ENCODE measurements at regions not wholly inside any gene's neighbourhood (a gene's known extent, or its start where the extent isn't known, plus 50 kb on each side); places are given as distances from the start of the nearest gene placed in this dataset.

DNA sequence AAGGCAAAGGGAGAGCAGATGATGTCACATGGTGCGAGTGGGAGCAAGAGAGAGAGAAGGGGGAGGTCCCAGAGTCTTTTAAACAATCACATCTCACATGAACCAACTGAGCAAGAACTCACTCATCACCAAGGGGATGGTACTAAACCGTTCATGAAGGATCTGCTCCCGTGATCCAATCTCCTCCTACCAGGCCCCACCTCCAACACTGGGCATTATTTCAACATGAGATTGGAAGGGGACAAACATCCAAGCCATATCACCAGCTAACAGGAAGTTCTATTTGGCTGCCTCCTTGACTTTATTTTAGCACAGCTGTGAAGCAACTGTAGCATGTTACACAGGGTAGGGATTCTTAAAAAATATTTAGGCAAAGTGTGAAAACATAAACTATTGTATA, 102.5 kb downstream of the DDIT4L start:
- intact Hi-C loops (cut with DNase I), result no loop called here
- ATAC-seq (peak; percentile 44), DNase-seq (ENCODE audit: low spot score) (no peak)

DNA sequence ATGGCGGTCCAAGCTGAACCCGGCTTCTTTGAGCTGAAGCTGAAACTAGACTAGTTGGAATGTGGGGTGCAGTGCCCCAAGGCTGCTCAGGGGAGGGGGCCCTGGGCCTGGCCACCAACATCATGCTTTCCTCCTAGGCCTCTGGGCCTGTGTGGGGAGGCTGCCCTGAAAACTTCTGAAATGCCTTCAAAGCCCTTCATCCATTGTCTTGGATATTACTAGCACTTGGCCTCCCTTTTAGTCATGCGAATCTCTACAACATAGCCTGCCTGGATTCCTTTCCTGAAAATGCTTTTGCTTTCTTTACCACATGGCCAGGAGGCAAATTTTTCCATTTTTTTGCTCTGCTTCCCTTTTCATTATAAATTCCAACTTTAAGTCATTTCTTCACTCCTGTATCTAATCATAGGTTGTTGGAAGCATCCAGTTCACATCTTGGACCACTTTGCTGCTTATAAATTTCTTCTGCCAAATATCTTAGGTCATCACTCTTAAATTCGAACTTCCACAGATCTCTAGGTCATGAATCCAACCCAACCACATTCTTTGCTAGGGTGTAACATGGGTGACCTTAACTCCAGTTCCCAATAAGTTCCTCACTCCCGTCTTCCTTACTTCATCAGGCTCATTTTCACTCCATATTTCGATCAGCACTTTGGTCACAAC, 103.4 kb downstream of the DDIT4L start:
- DNase-seq (ENCODE audit: low spot score), result no peak
- intact Hi-C loops (cut with DNase I), result no loop called here
- ATAC-seq, result peak; percentile 32

DNA sequence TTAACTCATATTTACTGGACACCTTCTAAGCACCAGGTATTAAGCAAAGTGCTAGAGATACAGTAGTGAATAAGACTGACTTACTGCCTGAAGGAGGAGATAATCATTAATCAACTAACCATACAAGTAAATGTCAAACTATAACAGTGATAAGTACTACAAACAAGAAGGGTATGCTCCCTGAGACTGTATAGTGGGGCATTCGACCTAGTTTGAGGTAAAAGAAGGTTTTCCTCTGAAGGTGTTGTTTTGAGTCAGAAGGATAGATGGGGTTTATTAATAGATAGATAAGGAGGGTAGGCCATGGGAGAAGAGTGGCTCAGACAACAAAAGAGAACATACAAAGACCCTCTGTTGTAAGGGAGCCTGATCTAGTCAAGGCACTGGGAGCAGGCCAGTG, 105.4 kb downstream of the DDIT4L start:
- ATAC-seq, result no peak
- intact Hi-C loops (cut with DNase I), result no loop called here

DNA sequence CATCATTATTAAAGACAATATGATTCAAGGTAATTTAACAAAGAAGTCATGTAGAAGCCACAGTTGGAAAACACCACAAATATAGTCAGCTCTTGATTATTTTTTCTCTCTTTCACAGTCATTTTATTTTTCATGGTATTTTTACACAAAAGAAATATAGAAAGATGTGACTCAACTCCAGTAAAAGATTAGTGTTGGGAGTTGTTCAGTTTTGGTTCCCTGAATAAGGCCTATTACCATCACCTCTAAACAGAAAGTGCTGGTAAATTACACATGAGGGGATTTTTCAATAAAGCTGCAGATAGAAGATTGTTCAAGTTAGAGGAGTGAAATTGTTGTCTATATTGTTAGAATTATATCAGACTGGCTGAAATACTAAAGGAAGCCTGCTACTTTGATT, 107.0 kb downstream of the DDIT4L start:
- ATAC-seq, result no peak
- no peak for DNase-seq (ENCODE audit: low spot score)
- intact Hi-C loops (cut with DNase I), result no loop called here

More for the DNA sequence above, 105.4 kb downstream of the DDIT4L start:
- DNase-seq (ENCODE audit: low spot score), result no peak

DNA sequence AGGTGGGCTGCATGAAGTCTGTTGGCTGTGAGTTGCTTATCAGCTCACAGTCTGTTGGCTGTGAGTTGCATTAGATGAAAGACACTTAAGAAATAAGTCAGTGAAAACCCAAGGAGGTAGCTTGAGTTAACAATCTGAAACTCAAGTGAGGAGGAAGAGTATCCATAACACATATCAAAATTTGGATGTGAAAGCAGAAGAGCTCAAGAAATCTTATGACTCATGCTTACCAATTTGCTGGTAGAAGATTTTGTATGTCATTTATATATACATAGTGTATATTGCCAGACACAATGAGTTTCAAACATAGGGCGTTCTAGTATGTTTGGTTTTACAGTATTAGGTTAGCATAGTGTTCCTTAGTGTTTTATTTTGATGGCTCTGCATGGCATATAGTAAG, 107.4 kb downstream of the DDIT4L start:
- no peak for ATAC-seq
- DNase-seq (ENCODE audit: low spot score), result no peak
- intact Hi-C loops (cut with DNase I), result no loop called here

DNA sequence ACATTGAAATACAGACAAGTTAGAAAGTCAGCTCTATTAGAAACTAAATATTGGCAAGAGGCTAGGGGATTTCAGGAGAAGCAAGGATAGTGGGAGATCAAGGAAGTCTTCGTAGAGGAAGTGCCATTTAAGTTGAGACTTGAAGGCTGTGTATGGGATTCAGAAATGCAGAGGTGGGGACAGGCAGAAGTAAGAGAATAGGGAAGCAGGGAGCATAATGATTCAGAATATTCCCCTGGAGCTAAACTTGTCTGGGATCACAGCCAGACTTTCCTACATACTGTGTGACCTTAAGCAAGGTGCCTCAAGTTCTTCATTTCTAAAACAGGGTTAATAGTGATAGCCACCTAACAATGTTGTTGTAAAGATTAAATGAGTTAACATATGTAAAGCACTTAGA, 108.8 kb downstream of the DDIT4L start:
- ATAC-seq, result no peak
- intact Hi-C loops (cut with DNase I), result no loop called here
- no peak for DNase-seq (ENCODE audit: low spot score)

DNA sequence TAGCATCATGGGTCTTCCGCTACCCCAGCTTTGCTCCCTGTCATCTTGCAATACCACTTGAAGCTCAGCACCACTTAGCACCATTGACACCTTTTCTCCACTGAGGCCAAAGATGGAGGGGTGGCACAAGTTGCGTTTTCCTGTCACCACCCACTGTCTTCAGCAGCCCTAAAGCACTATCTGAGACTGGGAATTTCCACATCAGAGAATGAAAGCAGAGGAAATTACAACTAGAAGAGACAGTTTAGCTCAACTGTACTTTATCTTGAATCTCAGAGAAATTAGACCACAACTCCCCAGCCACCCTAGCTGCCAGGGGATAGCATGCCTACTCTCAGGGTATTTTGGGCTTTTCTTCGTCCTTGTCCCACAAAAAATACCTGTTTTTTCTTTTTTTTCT, 111.0 kb downstream of the DDIT4L start:
- DNase-seq (ENCODE audit: low spot score) (no peak), ATAC-seq (no peak)
- intact Hi-C loops (cut with DNase I), result no loop called here

DNA sequence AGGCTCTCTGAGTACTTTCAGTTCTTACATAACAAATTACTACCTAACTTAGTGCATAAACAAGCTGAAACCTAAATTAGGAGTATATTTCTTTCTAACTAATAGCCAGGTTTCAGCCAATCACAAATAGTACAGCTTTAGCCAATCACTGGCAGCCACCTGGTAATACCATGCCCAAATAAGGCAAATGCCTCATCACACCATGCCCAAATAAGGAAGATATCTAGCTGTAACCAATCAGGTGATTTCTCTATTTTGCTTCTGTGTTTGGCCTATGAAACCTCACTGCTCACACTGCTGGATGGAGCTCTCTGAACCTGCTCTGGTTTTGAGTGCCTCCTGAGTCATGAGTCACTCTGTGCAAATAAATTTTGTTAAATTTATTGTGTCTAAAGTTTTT, 113.5 kb downstream of the DDIT4L start:
- ATAC-seq, result no peak

DNA sequence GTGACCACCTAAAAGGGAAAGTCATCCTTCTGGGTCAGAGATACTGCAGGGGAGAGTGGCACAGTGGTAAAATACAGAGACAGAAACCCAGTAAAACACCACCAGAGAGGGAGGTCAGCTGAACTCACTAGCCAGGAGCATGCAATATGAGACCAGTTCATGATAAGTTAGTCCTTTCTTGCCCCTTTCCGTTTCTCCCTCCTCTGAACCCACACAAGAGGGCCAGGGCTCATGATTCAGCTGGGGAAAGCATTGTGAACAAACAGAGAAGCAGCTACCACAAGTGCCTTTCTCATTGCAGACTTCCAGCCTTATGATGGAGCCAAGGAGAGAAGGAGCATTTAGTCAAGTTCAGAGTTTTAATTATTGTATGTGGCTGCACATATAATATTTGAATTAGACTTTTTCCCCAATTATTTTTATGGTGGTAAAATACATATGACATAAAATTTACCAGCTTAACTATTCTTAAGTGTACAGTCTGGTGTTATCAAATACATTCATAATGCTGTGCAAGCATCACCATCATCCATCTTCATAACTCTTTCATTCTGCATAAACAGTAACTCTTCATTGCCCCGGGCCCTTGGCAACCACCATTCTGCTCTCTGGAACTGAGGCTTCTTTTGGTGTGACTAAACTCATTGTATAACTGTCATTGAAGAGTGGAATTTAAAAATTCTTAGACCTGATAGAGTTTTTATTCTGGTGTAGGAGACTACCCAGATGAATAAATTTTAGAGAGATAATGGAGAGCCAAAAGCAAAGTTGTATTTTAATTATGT, 114.6 kb downstream of the DDIT4L start:
- intact Hi-C loops (cut with DNase I), result no loop called here
- DNase-seq (ENCODE audit: low spot score) (no peak), ATAC-seq (no peak)

More for the DNA sequence above, 113.5 kb downstream of the DDIT4L start:
- no peak for DNase-seq (ENCODE audit: low spot score)
- intact Hi-C loops (cut with DNase I), result no loop called here

DNA sequence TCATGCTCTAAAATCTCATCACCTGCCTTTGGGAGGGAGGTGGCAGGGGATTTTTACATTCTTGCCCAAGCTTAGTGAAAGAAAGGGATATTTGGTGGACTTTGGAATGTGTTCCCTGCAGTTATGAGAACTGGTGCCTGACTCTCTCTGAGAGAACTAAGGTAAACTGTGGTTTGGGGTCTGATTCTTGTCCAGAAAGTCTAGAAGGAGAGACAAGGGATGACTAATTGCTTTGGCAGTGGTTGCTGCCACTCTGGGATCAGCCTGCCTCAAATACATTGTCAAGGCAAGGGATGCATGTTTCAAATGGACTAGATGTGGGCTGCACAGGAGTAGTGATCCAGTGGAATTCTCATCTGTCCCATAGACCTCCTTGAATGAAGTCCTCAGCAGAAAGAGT, 115.2 kb downstream of the DDIT4L start:
- intact Hi-C loops (cut with DNase I), result no loop called here
- no peak for ATAC-seq
- DNase-seq (ENCODE audit: low spot score), result no peak

DNA sequence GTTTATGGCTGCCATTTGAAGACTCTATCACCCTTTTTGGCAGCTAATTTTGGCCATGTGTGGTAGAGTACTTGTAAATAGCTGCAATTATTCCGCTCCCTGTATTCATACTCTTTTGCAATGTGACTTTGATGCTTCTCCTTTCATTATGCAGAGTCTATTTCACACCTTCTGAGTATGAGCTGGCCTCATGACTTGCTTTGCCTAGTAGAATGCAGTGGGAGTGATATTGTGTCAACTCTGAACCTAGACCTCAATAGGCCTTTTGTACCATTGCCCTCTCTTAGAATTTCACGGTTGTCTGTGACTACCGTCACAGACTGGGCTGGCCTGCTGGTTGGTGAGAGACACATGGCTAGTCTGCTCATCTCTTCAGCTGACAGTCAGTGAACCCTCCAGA, 118.8 kb downstream of the DDIT4L start:
- intact Hi-C loops (cut with DNase I), result no loop called here
- ATAC-seq (no peak), DNase-seq (ENCODE audit: low spot score) (no peak)

DNA sequence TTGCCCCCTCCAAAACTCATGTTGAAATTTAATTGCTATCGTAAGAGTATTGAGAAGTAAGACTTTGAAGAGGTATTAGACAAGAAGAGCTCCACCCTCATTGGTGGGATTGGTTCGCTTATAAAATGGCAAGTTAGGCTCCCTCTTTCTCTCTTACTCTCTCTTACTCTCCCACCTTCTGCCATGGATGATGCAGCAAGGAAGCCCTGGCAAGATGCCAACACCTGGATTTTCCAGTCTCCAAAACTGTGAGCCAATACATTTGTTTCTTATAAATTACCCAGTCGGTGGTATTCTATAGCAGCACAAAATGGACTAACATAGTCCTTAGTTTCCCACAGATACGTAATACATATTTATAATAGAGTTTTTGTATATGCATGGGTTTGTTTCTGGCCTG, 119.4 kb downstream of the DDIT4L start:
- ATAC-seq, result no peak
- no peak for DNase-seq (ENCODE audit: low spot score)
- intact Hi-C loops (cut with DNase I), result no loop called here

DNA sequence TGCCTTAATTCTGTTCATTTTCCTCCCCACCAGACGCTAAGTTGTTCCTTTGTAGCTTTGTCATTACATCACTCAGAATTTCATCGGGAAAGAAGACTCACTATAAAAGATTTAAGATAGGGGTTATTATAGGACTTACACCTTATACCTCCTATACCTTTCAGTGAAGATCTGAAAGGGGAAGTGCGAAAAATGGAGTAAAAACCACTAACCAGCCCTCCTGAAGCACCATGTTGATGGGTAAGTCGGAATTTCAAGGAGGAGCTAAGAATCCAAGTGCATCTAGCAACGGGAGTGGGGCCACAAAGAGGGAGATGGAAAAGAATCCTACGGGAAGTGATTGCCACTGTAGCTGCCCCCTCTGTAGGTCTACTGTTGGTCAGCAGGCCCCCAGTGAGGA, 119.1 kb upstream of the H2AZ1 start:
- no peak for ATAC-seq
- DNase-seq (ENCODE audit: low spot score), result no peak
- intact Hi-C loops (cut with DNase I), result no loop called here

DNA sequence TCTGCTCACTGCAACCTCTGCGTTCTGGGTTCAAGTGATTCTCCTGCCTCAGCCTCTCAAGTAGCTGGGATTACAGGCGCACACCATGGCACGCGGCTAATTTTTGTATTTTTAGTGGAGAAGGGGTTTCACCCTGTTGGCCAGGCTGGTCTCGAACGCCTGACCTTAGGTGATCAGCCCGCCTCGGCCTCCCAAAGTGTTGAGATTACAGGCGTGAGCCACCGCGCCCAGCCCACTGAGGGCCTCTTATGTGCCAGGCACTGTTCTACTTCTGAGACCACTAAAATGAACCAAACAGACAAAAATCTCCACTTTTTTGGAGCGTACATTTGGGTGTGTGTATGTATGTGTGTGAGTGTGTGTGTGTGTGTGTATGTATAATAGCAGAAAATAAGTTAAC, 117.2 kb upstream of the H2AZ1 start:
- DNase-seq (ENCODE audit: low spot score), result no peak
- no peak for ATAC-seq
- intact Hi-C loops (cut with DNase I), result no loop called here

DNA sequence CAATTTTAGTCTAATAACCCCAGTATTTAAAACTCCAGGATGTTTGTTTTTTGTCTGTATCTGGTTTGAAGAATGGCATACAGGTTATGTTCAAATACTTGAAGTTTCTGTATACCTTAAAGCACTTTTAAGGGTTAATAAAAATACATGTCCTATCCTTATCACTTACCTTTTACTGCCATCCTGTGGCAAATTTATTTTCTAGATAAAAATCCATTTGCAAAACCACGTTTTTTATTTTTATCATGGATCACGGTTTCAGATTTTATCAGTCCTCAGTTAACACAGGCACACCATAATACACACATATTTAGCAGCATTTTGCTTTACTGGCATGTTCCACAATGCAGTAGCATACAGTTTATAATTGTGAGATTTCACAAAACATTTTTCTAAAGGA, 113.3 kb upstream of the H2AZ1 start:
- intact Hi-C loops (cut with DNase I), result no loop called here

DNA sequence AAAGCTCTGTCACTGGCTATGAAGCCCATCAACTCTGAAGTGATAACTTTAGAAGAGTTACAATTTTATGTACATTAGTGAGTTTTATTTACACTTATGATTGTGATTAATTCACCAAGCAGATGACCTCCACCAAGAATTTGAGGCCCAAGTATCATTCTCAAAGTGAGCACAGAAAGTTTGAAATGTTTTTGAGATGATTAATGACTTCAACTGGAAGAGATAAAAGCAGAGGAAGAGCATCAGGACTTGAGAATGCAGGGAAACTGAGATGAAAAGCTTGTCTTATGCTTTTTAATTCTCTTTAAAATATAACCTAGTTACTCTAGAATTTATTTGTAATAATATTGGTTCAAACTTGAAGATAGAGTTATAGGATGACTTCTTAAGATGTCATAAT, 112.8 kb upstream of the H2AZ1 start:
- intact Hi-C loops (cut with DNase I), result no loop called here
- no peak for ATAC-seq
- DNase-seq (ENCODE audit: low spot score), result no peak

More for the DNA sequence above, 113.3 kb upstream of the H2AZ1 start:
- DNase-seq (ENCODE audit: low spot score) (no peak), ATAC-seq (no peak)

DNA sequence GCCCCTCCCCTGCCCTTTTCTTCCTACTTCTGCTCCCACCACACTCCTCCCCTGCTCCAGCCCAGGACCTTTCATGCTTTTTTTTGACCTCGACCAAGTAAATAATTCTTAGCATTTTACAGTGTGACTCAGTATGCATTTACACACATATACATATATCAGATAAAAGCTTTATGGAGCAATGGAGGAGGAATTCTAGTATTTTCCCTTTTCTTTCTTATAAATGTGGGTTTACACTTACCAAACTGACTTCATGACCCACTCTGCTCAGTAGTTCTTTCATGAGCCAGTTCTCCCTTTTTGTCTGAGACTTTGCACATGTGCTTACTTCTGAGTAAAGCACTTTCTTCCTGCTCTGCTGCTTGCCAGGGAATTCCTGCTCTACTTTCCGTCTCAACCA, 111.8 kb upstream of the H2AZ1 start:
- DNase-seq (ENCODE audit: low spot score) (no peak), ATAC-seq (no peak)
- intact Hi-C loops (cut with DNase I), result no loop called here

DNA sequence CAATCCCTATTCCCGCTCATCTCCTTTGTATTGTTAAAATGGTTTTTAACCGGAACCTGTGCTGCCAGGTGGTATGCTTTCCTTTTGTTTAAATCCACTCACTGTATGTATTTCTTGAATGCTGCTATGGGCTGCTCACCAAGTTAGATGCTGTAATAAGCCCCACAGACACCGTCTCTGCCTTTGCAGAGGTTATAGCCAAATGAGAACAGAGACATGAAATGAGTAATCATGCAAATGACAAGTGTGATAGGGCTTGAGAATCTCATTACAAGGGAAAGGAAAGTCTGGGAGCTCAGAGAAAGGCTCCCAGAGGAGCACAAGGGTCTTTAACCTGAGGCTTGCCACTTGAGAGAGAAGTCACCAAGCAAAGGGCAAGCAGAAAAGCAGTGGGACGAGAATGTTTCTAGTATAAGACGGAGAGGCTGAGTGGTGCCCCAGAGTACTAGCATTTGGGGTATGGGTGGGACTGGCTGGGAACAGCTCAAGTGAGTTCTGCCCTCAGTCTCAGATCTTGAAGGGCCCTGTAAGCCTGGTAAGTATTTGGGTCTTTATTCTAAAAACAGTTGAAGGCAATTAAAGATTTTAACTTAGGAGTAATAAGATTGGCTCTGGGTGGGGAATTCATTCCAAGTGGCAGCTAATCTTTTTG, 110.8 kb upstream of the H2AZ1 start:
- DNase-seq (ENCODE audit: low spot score), result no peak
- intact Hi-C loops (cut with DNase I), result no loop called here
- ATAC-seq, result no peak

DNA sequence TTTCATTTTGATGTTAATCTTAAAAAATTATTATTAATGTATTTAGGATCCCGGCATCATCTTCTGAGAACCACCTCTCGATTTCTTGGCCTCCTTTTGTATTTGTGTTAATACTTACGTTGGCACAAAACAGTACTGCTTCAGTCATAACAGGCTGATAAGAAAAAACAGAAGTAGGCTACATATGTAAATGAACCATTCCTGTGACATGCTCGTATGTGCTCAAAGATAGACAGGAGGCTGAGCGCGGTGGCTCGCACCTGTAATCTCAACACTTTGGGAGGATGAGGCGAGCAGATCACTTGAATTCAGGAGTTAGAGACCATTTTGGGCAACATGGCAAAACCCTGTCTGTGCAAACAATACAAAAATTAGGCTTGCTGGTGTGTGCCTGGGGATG, 109.4 kb upstream of the H2AZ1 start:
- ATAC-seq (no peak), DNase-seq (ENCODE audit: low spot score) (no peak)
- intact Hi-C loops (cut with DNase I), result no loop called here

DNA sequence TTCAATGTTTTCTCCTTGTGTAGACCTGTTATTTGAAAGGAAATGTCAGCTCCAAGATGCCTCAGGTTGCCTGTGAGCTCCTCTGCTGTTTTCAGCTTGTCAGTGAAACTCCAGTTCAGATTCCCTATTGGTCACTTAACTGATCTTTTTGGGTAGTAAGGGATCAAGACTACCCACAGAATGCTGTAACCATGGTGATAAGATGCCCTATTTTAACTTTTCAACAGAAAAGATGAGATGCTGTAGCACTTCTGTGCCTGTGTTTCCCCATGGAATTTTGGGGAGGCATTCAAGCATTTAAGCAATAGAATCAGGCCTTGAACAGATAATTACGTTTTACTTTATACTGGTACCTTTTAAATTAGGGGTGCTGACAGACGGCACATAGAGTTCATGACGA, 106.6 kb upstream of the H2AZ1 start:
- DNase-seq (ENCODE audit: low spot score) (no peak), ATAC-seq (no peak)
- intact Hi-C loops (cut with DNase I), result no loop called here

Measured in sciatic nerve (tissue), 2 donors.